ENCODE measurements at regions not wholly inside any gene's neighbourhood (a gene's known extent, or its start where the extent isn't known, plus 50 kb on each side); places are given as distances from the start of the nearest gene placed in this dataset.

GRCh38 chr12:75698052-75698451 is 186.6 kb upstream of the KRR1 start:
- no peak overlapping the region for H2AFZ ChIP-seq

DNA sequence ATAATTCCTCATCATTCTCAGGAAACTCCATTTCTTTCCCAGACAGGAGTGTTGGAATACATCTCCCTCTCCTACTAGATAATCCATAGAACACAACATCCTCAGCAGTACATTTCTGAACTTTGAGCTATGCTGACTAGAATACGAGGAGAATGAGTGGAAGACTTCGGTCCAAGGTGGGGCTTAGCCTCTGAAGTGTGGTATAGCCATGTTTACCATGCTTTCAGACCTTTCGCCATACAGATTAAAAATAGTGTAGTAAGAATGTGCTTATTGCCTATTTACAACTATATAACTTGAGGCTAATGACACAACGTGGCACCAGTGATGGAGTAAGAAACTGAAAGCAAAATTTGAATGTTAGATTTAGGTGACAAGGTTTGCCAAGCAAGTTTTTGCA is 184.5 kb upstream of the KRR1 start:
- no peak for TF ChIP-seq EZH2phosphoT487 (IDR thresholded peaks at IDR 0.05; ENCODE audit: insufficient read depth, low read depth)
- TF ChIP-seq EZH2 (IDR thresholded peaks at IDR 0.05; ENCODE audit: insufficient read depth, poor library complexity, severe bottlenecking): no peak
- 69 to 72% methylated on average over 4 of the region's 4 CpGs for whole genome bisulfite sequencing, 2 experiments (ENCODE audit: low coverage in 1 of 2, low lambda C conversion rate in 2 of 2, missing lambda C conversion rate in 2 of 2)
- Histone ChIP-seq H3K4me1 (ENCODE audit: insufficient read depth) (peaks cover 15% of the 10 kb centered on the region), H3F3A (ENCODE audit: insufficient read depth) (peaks cover 5% of the 10 kb centered on the region; the same call in 1 of the 2 replicates), H3K36me3 (ENCODE audit: low read depth) (no peaks in the 10 kb centered on the region), H3K79me2 (ENCODE audit: insufficient read depth) (no peaks in the 10 kb centered on the region), H3K4me2 (ENCODE audit: unreplicated experiment) (no peak overlapping the region), H3K27me3 (replicated peaks; ENCODE audit: insufficient read depth) (no peaks in the 10 kb centered on the region), H3K9ac (no peak overlapping the region), H2AFZ (no peak overlapping the region), H4K20me1 (ENCODE audit: insufficient read depth) (no peaks in the 10 kb centered on the region), H3K27ac (no peak overlapping the region), H3K9me2 (ENCODE audit: insufficient read depth) (no peaks in the 10 kb centered on the region), H3K4me3 (no peak overlapping the region), H3K9me3 (ENCODE audit: low read depth) (no peaks in the 10 kb centered on the region)
- in situ Hi-C loops (cut with MboI): no loop called here
- DNase-seq: no peak

More at GRCh38 chr12:75698052-75698451, 186.6 kb upstream of the KRR1 start:
- Histone ChIP-seq H3K4me3 (no peak overlapping the region), H3K9me3 (ENCODE audit: low read depth) (no peaks in the 10 kb centered on the region), H3K36me3 (ENCODE audit: low read depth) (no peaks in the 10 kb centered on the region), H4K20me1 (ENCODE audit: insufficient read depth) (no peaks in the 10 kb centered on the region), H3K9me2 (ENCODE audit: insufficient read depth) (no peaks in the 10 kb centered on the region), H3F3A (ENCODE audit: insufficient read depth) (peaks cover 3% of the 10 kb centered on the region; the same call in 1 of the 2 replicates), H3K27me3 (replicated peaks; ENCODE audit: insufficient read depth) (no peaks in the 10 kb centered on the region), H3K27ac (no peak overlapping the region), H3K79me2 (ENCODE audit: insufficient read depth) (no peaks in the 10 kb centered on the region), H3K4me2 (ENCODE audit: unreplicated experiment) (no peak overlapping the region), H3K4me1 (ENCODE audit: insufficient read depth) (0 out of 2 replicates have a peak, but pooled peaks cover 8% of the 10 kb centered on the region), H3K9ac (no peak overlapping the region)
- WGBS, 2 experiments (ENCODE audit: low coverage in 1 of 2, low lambda C conversion rate in 2 of 2, missing lambda C conversion rate in 2 of 2): 100% methylated on average over 1 of the region's 1 CpG
- TF ChIP-seq EZH2 (IDR thresholded peaks at IDR 0.05; ENCODE audit: insufficient read depth, poor library complexity, severe bottlenecking) (no peak), EZH2phosphoT487 (IDR thresholded peaks at IDR 0.05; ENCODE audit: insufficient read depth, low read depth) (no peak)
- in situ Hi-C loops (cut with MboI): no loop called here
- DNase-seq: no peak

DNA sequence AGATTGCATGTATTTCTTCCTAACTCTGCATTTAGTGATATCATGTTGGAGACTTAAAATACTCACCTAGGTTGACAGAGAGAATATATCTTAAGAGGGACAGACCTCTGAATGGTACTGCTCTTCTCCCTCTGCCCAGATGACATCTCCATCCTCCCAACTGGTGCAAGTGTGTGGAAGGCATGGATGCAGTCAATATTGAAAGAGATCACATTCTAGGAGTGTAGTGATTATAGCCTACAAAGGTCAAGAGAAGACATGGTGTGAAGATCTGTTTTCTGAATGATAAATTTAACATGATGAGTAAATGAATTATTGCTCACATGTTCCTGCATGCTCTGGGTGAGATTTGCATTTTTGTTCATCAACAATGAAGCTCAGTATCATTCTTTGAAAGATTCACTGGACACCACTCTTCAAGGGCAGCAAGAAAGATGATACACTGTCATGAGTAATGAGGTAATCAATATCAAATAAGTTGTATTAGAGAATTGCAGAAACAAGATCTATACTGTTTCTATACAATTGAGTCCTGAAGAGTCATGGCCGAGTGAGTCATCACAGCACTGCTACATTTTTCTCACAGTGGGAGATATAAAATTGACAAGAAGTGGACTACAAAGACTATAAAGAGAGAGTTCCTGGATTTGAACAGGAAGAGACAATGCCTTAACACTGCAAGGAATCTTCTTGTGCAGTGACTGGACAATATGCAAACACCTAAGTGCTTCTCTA is 183.3 kb upstream of the KRR1 start:
- WGBS, 2 experiments (ENCODE audit: low coverage in 1 of 2, low lambda C conversion rate in 2 of 2, missing lambda C conversion rate in 2 of 2): 95 to 100% methylated on average over 1 of the region's 1 CpG
- H3K4me1 ChIP-seq (ENCODE audit: insufficient read depth): peaks cover 19% of the 10 kb centered on the region
- in situ Hi-C loops (cut with MboI): no loop called here
- TF ChIP-seq EZH2 (IDR thresholded peaks at IDR 0.05; ENCODE audit: insufficient read depth, poor library complexity, severe bottlenecking) (no peak), EZH2phosphoT487 (IDR thresholded peaks at IDR 0.05; ENCODE audit: insufficient read depth, low read depth) (no peak)
- no peaks in the 10 kb centered on the region for H3K36me3 ChIP-seq (ENCODE audit: low read depth)
- H3K9ac ChIP-seq: no peak overlapping the region
- peaks cover 12% of the 10 kb centered on the region; the same call in 1 of the 2 replicates for H3F3A ChIP-seq (ENCODE audit: insufficient read depth)
- no peak overlapping the region for H3K4me3 ChIP-seq
- no peak overlapping the region for H3K27ac ChIP-seq
- H2AFZ ChIP-seq: no peak overlapping the region
- no peak overlapping the region for H3K4me2 ChIP-seq (ENCODE audit: unreplicated experiment)
- H3K27me3 ChIP-seq (replicated peaks; ENCODE audit: insufficient read depth): no peaks in the 10 kb centered on the region
- H3K9me3 ChIP-seq (ENCODE audit: low read depth): no peaks in the 10 kb centered on the region
- no peaks in the 10 kb centered on the region for H3K79me2 ChIP-seq (ENCODE audit: insufficient read depth)
- no peak for DNase-seq
- H4K20me1 ChIP-seq (ENCODE audit: insufficient read depth): no peaks in the 10 kb centered on the region
- H3K9me2 ChIP-seq (ENCODE audit: insufficient read depth): no peaks in the 10 kb centered on the region

- peak; percentile 44 for DNase-seq
These were observed 181.5 kb upstream of the KRR1 start for GRCh38 chr12:75692876-75693275.

More at GRCh38 chr12:75692876-75693275, 181.5 kb upstream of the KRR1 start:
- H4K20me1 ChIP-seq (ENCODE audit: insufficient read depth): no peaks in the 10 kb centered on the region
- no peak overlapping the region for H2AFZ ChIP-seq
- H3K9me3 ChIP-seq (ENCODE audit: low read depth): no peaks in the 10 kb centered on the region
- no peaks in the 10 kb centered on the region for H3K9me2 ChIP-seq (ENCODE audit: insufficient read depth)
- TF ChIP-seq EZH2phosphoT487 (IDR thresholded peaks at IDR 0.05; ENCODE audit: insufficient read depth, low read depth): no peak
- 0 out of 2 replicates have a peak, but pooled peaks cover 9% of the 10 kb centered on the region for H3F3A ChIP-seq (ENCODE audit: insufficient read depth)
- in situ Hi-C loops (cut with MboI): no loop called here
- 57 to 59% methylated on average over 2 of the region's 2 CpGs for WGBS, 2 experiments (ENCODE audit: low coverage in 1 of 2, low lambda C conversion rate in 2 of 2, missing lambda C conversion rate in 2 of 2)
- no peak overlapping the region for H3K4me2 ChIP-seq (ENCODE audit: unreplicated experiment)
- no peaks in the 10 kb centered on the region for H3K36me3 ChIP-seq (ENCODE audit: low read depth)
- H3K4me3 ChIP-seq: no peak overlapping the region
- H3K27me3 ChIP-seq (replicated peaks; ENCODE audit: insufficient read depth): no peaks in the 10 kb centered on the region
- no peak overlapping the region for H3K9ac ChIP-seq
- H3K79me2 ChIP-seq (ENCODE audit: insufficient read depth): no peaks in the 10 kb centered on the region
- peaks cover 19% of the 10 kb centered on the region for H3K4me1 ChIP-seq (ENCODE audit: insufficient read depth)
- H3K27ac ChIP-seq: no peak overlapping the region
